Panc1 (cell line): ENCODE measurements at regions not wholly inside any gene's neighbourhood (a gene's known extent, or its start where the extent isn't known, plus 50 kb on each side); places are given as distances from the start of the nearest gene placed in this dataset.

Experiments used
- POLR2AphosphoS5 ChIP-seq: IDR thresholded peaks from 2 replicates; pipeline ENCODE4 v1.6.1; 2012; ENCODE audit warnings: mild to moderate bottlenecking, low read depth, low read length, moderate library complexity
- TF ChIP-seq, protein P1 (sequence below): fragments of 450-650 bp; IDR thresholded peaks from 2 replicates; pipeline ENCODE4 v1.5.1; 2017; ENCODE audit warnings: mild to moderate bottlenecking

DNA sequence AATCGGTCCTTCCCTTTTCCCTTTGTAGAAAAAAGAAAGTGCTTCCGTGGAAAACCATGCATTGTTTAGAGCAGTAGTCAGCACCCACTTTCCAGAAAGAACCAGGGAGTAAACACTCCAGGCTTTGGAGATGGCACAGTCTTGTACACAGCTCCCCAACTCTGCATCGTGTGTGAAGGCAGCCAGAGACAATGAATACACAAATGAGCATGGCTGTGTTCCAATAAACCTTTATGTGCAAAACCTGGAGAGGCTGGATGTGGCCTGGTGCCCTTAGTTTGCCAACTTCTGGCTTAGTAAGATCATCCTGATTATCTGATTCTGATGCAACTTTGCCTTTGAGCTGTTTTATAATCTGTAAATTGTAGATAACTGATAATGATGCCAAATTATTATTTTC is 463.4 kb upstream of the TMEM132C start:
- TF ChIP-seq, protein P1, sequence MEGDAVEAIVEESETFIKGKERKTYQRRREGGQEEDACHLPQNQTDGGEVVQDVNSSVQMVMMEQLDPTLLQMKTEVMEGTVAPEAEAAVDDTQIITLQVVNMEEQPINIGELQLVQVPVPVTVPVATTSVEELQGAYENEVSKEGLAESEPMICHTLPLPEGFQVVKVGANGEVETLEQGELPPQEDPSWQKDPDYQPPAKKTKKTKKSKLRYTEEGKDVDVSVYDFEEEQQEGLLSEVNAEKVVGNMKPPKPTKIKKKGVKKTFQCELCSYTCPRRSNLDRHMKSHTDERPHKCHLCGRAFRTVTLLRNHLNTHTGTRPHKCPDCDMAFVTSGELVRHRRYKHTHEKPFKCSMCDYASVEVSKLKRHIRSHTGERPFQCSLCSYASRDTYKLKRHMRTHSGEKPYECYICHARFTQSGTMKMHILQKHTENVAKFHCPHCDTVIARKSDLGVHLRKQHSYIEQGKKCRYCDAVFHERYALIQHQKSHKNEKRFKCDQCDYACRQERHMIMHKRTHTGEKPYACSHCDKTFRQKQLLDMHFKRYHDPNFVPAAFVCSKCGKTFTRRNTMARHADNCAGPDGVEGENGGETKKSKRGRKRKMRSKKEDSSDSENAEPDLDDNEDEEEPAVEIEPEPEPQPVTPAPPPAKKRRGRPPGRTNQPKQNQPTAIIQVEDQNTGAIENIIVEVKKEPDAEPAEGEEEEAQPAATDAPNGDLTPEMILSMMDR: no peak
- no peak for TF ChIP-seq POLR2AphosphoS5
